GM23338 (cell line): ENCODE measurements at regions not wholly inside any gene's neighbourhood (a gene's known extent, or its start where the extent isn't known, plus 50 kb on each side); places are given as distances from the start of the nearest gene placed in this dataset.

ENCODE experiments used
- ATAC-seq: fragments of 200-7000 bp; cut with Tn5 transposase; 3 replicates; pipeline ENCODE4 v1.9.1; 2020
- DNase-seq: peaks from one replicate; pipeline ENCODE4 v3.0.0-alpha.2; 2015; ENCODE audit warnings: low spot score
- H2AFZ ChIP-seq: fragments of 200-600 bp; sonication (generic); 2 replicates; pipeline ENCODE4 v1.8.0; 2016; ENCODE audit warnings: antibody characterized with exemption, mild to moderate bottlenecking, moderate library complexity
- H3F3A ChIP-seq: fragments of 200-600 bp; sonication (generic); replicated peaks from 2 replicates; pipeline ENCODE4 v1.8.0; 2017; ENCODE audit warnings: antibody characterized with exemption, mixed run types, low read depth
- H3K27ac ChIP-seq: fragments of 200-600 bp; sonication (generic); 2 replicates; pipeline ENCODE4 v1.6.1; 2016; ENCODE audit warnings: low read depth
- H3K27me3 ChIP-seq: fragments of 200-600 bp; sonication (generic); 2 replicates; pipeline ENCODE4 v1.8.0; 2016; ENCODE audit warnings: mild to moderate bottlenecking, mixed run types, moderate library complexity; ENCODE audit not compliant: insufficient read depth
- H3K36me3 ChIP-seq: fragments of 200-600 bp; sonication (generic); 2 replicates; pipeline ENCODE4 v1.8.0; 2016; ENCODE audit warnings: mild to moderate bottlenecking; ENCODE audit not compliant: insufficient read depth
- H3K4me1 ChIP-seq: fragments of 200-600 bp; sonication (generic); 2 replicates; pipeline ENCODE4 v1.8.0; 2016; ENCODE audit warnings: mild to moderate bottlenecking, moderate library complexity; ENCODE audit not compliant: insufficient read depth
- H3K4me2 ChIP-seq: fragments of 200-600 bp; sonication (generic); 2 replicates; pipeline ENCODE4 v1.7.1; 2017; ENCODE audit warnings: mixed run types
- H3K4me3 ChIP-seq: fragments of 200-600 bp; sonication (generic); 2 replicates; pipeline ENCODE4 v1.6.1; 2016; ENCODE audit warnings: mixed run types
- H3K79me2 ChIP-seq: fragments of 200-600 bp; sonication (generic); replicated peaks from 2 replicates; pipeline ENCODE4 v1.8.0; 2017; ENCODE audit warnings: mild to moderate bottlenecking; ENCODE audit not compliant: insufficient read depth
- H3K9me2 ChIP-seq: fragments of 200-600 bp; sonication (generic); 2 replicates; pipeline ENCODE4 v1.8.0; 2017; ENCODE audit not compliant: insufficient read depth
- H4K20me1 ChIP-seq: fragments of 200-600 bp; sonication (generic); replicated peaks from 2 replicates; pipeline ENCODE4 v1.8.0; 2017; ENCODE audit warnings: mild to moderate bottlenecking; ENCODE audit not compliant: insufficient read depth
- H3K27ac Mint-ChIP-seq: 2 replicates; pipeline ENCODE4 v1.8.0; 2020; ENCODE audit warnings: inconsistent platforms, mild to moderate bottlenecking, moderate library complexity, mixed read lengths
- H3K27me3 Mint-ChIP-seq: 3 replicates; pipeline ENCODE4 v1.8.0; 2022; ENCODE audit warnings: low read depth, mild to moderate bottlenecking, moderate library complexity, mixed read lengths, inconsistent platforms; ENCODE audit not compliant: insufficient read depth, poor library complexity
- H3K36me3 Mint-ChIP-seq: 3 replicates; pipeline ENCODE4 v1.8.0; 2021; ENCODE audit warnings: low read depth, mild to moderate bottlenecking, inconsistent platforms, moderate library complexity, mixed read lengths
- H3K4me1 Mint-ChIP-seq: 3 replicates; pipeline ENCODE4 v1.8.0; 2020; ENCODE audit warnings: mild to moderate bottlenecking, inconsistent platforms, mixed read lengths
- H3K4me3 Mint-ChIP-seq: 3 replicates; pipeline ENCODE4 v1.8.0; 2021; ENCODE audit warnings: moderate library complexity, mild to moderate bottlenecking, inconsistent platforms, mixed read lengths
- H3K9me3 Mint-ChIP-seq: 3 replicates; pipeline ENCODE4 v1.8.0; 2020; ENCODE audit warnings: moderate library complexity, mild to moderate bottlenecking, inconsistent platforms, mixed read lengths
- CREB1 ChIP-seq: fragments of 250-450 bp; sonication (Bioruptor Pico); IDR thresholded peaks from 2 replicates; pipeline ENCODE4 v1.5.0; 2020; ENCODE audit warnings: low read depth, mild to moderate bottlenecking, moderate library complexity
- EZH2phosphoT487 ChIP-seq: fragments of 200-600 bp; sonication (generic); IDR thresholded peaks from one replicate; pipeline ENCODE4 v1.8.1; 2018; ENCODE audit warnings: antibody characterized with exemption; ENCODE audit not compliant: unreplicated experiment
- JUNB ChIP-seq: IDR thresholded peaks from one replicate; pipeline ENCODE4 v1.6.1; 2016; ENCODE audit warnings: antibody characterized with exemption; ENCODE audit not compliant: unreplicated experiment
- NANOG ChIP-seq: IDR thresholded peaks from 2 replicates; pipeline ENCODE4 v1.6.1; 2016; ENCODE audit warnings: antibody characterized with exemption, borderline replicate concordance
- POLR2AphosphoS5 ChIP-seq: IDR thresholded peaks from 2 replicates; pipeline ENCODE4 v1.6.1; 2016; ENCODE audit warnings: antibody characterized with exemption, low read depth
- STAT1 ChIP-seq: IDR thresholded peaks from one replicate; pipeline ENCODE4 v1.6.1; 2016; ENCODE audit warnings: antibody characterized with exemption; ENCODE audit not compliant: unreplicated experiment
- ZNF114 ChIP-seq: fragments of 250-450 bp; sonication (Bioruptor Pico); IDR thresholded peaks from 2 replicates; pipeline ENCODE4 v1.5.0; 2020; ENCODE audit warnings: mild to moderate bottlenecking, moderate library complexity
- ZNF331 ChIP-seq: fragments of 250-450 bp; sonication (Bioruptor Pico); IDR thresholded peaks from 2 replicates; pipeline ENCODE4 v1.5.0; 2020; ENCODE audit warnings: low read depth, mild to moderate bottlenecking, moderate library complexity
- TF ChIP-seq, protein P1 (sequence below): IDR thresholded peaks from one replicate; pipeline ENCODE4 v1.6.1; 2018; ENCODE audit warnings: antibody characterized with exemption; ENCODE audit not compliant: unreplicated experiment
- TF ChIP-seq, protein P2 (sequence below): IDR thresholded peaks from 2 replicates; pipeline ENCODE4 v1.6.1; 2016; ENCODE audit warnings: antibody characterized with exemption
- TF ChIP-seq, protein P3 (sequence below), 2 experiments: fragments of 200-600 bp in 1 of 2; sonication (generic) in 1 of 2; conservative IDR thresholded peaks; 2 replicates each; pipeline versions ENCODE4 v1.5.1 to v1.6.1; 2016 to 2017; ENCODE audit warnings: antibody characterized with exemption in 2 of 2, low read depth in 2 of 2, mild to moderate bottlenecking in 2 of 2, moderate library complexity in 1 of 2

DNA sequence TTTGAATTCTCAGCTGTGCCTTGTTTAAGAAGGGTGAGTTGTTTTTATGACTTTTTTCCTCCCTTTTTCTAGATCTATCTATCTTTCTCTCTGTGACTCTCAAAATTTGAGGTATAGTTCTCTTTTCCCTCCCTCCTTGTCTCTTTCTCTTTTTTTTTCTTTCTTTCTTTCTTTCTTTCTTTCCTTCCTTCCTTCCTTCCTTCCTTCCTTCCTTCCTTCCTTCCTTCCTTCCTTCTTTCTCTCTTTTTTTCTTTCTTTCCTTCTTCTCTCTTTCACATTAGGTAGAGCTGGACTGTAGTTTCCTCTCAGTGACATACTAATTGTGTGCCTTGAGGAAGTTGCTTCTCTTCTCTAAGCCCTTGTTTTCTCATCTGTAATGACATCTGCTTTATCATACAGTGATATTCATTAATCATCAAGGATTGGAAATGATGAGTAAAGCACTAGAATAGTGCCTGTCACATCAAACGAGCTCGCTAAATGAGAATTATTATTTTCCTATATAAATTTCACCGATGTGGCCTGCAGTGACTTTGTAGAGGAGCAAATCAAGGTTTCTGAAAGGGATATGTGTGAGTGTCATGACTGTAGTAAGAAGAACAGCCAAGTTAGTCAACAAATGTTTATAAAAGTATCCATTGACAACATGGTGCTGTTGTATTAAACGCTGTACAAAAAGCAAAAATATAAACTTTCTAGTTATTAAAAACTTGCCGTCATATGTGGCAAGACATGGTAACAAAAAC, 78.9 kb upstream of the SLC38A2 start:
- peaks cover 12% of the 10 kb centered on the region; the same call in 2 of the 3 replicates for H3K36me3 Mint-ChIP-seq
- DNase-seq (no peak), ATAC-seq (no peak)
- TF ChIP-seq ZNF331 (CRISPR knock-in tag): no peak
- TF ChIP-seq, protein P1, sequence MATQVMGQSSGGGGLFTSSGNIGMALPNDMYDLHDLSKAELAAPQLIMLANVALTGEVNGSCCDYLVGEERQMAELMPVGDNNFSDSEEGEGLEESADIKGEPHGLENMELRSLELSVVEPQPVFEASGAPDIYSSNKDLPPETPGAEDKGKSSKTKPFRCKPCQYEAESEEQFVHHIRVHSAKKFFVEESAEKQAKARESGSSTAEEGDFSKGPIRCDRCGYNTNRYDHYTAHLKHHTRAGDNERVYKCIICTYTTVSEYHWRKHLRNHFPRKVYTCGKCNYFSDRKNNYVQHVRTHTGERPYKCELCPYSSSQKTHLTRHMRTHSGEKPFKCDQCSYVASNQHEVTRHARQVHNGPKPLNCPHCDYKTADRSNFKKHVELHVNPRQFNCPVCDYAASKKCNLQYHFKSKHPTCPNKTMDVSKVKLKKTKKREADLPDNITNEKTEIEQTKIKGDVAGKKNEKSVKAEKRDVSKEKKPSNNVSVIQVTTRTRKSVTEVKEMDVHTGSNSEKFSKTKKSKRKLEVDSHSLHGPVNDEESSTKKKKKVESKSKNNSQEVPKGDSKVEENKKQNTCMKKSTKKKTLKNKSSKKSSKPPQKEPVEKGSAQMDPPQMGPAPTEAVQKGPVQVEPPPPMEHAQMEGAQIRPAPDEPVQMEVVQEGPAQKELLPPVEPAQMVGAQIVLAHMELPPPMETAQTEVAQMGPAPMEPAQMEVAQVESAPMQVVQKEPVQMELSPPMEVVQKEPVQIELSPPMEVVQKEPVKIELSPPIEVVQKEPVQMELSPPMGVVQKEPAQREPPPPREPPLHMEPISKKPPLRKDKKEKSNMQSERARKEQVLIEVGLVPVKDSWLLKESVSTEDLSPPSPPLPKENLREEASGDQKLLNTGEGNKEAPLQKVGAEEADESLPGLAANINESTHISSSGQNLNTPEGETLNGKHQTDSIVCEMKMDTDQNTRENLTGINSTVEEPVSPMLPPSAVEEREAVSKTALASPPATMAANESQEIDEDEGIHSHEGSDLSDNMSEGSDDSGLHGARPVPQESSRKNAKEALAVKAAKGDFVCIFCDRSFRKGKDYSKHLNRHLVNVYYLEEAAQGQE: no peak
- TF ChIP-seq, protein P2, sequence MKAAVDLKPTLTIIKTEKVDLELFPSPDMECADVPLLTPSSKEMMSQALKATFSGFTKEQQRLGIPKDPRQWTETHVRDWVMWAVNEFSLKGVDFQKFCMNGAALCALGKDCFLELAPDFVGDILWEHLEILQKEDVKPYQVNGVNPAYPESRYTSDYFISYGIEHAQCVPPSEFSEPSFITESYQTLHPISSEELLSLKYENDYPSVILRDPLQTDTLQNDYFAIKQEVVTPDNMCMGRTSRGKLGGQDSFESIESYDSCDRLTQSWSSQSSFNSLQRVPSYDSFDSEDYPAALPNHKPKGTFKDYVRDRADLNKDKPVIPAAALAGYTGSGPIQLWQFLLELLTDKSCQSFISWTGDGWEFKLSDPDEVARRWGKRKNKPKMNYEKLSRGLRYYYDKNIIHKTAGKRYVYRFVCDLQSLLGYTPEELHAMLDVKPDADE: no peak
- TF ChIP-seq ZNF114 (CRISPR knock-in tag): no peak
- TF ChIP-seq, protein P3, sequence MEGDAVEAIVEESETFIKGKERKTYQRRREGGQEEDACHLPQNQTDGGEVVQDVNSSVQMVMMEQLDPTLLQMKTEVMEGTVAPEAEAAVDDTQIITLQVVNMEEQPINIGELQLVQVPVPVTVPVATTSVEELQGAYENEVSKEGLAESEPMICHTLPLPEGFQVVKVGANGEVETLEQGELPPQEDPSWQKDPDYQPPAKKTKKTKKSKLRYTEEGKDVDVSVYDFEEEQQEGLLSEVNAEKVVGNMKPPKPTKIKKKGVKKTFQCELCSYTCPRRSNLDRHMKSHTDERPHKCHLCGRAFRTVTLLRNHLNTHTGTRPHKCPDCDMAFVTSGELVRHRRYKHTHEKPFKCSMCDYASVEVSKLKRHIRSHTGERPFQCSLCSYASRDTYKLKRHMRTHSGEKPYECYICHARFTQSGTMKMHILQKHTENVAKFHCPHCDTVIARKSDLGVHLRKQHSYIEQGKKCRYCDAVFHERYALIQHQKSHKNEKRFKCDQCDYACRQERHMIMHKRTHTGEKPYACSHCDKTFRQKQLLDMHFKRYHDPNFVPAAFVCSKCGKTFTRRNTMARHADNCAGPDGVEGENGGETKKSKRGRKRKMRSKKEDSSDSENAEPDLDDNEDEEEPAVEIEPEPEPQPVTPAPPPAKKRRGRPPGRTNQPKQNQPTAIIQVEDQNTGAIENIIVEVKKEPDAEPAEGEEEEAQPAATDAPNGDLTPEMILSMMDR (conservative IDR thresholded peaks at IDR 0.05; ENCODE audit: low read depth in 2 of 2): no peak
- Histone ChIP-seq H3K27ac (no peak overlapping the region), H3K4me1 (peaks cover 14% of the 10 kb centered on the region; the same call in 1 of the 2 replicates), H3F3A (no peaks in the 10 kb centered on the region), H3K79me2 (no peaks in the 10 kb centered on the region), H3K27me3 (no peaks in the 10 kb centered on the region), H3K36me3 (no peaks in the 10 kb centered on the region), H3K9me2 (no peaks in the 10 kb centered on the region; the same call in 1 of the 2 replicates), H2AFZ (no peak overlapping the region), H3K4me3 (no peak overlapping the region), H4K20me1 (no peaks in the 10 kb centered on the region), H3K4me2 (no peak overlapping the region)
- H3K27ac Mint-ChIP-seq: peak overlapping the region; percentile 39; the same call in 1 of the 2 replicates
- H3K9me3 Mint-ChIP-seq: peaks cover 5% of the 10 kb centered on the region; the same call in 2 of the 3 replicates
- no peak overlapping the region for H3K4me3 Mint-ChIP-seq
- H3K4me1 Mint-ChIP-seq: peaks cover 49% of the 10 kb centered on the region
- H3K27me3 Mint-ChIP-seq: peaks cover 1% of the 10 kb centered on the region

DNA sequence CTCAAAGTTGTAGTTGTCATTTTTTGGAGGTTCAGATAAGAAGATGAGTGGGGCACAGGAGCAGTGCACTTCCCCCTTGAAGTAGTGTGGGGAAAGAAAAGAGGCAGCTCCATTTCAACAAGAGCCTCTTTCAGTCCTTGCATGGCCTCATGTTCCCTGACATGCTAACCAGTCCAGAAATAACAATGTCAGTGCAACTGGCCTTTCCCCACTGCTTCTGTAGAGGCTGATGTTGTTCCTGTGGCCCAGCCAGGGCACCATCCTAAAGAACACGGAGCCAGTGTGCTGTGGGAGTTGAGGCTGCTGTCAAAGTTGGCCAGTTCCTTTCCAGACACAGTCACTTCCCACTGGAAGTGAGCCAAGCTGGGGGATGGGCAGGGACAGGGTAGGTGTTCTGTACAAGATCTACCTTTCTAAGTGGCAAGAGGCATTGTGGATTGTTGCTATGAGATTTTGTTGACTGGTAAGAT, 77.7 kb upstream of the SLC38A2 start:
- H2AFZ ChIP-seq: no peak overlapping the region
- no peak overlapping the region; the same call in 1 of the 2 replicates for H3K27ac Mint-ChIP-seq
- TF ChIP-seq ZNF114 (CRISPR knock-in tag) (no peak), STAT1 (no peak), JUNB (no peak), EZH2phosphoT487 (no peak), NANOG (no peak), POLR2AphosphoS5 (no peak), CREB1 (CRISPR knock-in tag) (no peak)
- TF ChIP-seq, protein P3 (conservative IDR thresholded peaks at IDR 0.05; ENCODE audit: low read depth in 2 of 2): no peak

More for the DNA sequence above, 77.7 kb upstream of the SLC38A2 start:
- peaks cover 43% of the 10 kb centered on the region for H3K4me1 Mint-ChIP-seq
- peaks cover 5% of the 10 kb centered on the region; the same call in 2 of the 3 replicates for H3K9me3 Mint-ChIP-seq
- no peak overlapping the region for H3K4me3 Mint-ChIP-seq
- Histone ChIP-seq H3K36me3 (no peaks in the 10 kb centered on the region), H3K79me2 (no peaks in the 10 kb centered on the region), H3K4me2 (no peak overlapping the region), H4K20me1 (no peaks in the 10 kb centered on the region), H3K4me1 (peaks cover 11% of the 10 kb centered on the region; the same call in 1 of the 2 replicates), H3K9me2 (no peaks in the 10 kb centered on the region), H3K27me3 (no peaks in the 10 kb centered on the region), H3K4me3 (no peak overlapping the region), H3F3A (no peaks in the 10 kb centered on the region), H3K27ac (no peak overlapping the region)
- DNase-seq (no peak), ATAC-seq (no peak)
- peaks cover 1% of the 10 kb centered on the region for H3K27me3 Mint-ChIP-seq
- H3K36me3 Mint-ChIP-seq: peaks cover 12% of the 10 kb centered on the region; the same call in 2 of the 3 replicates
